GM23338 (cell line): ENCODE measurements at regions not wholly inside any gene's neighbourhood (a gene's known extent, or its start where the extent isn't known, plus 50 kb on each side); places are given as distances from the start of the nearest gene placed in this dataset.

ENCODE experiments used
- CREB1 ChIP-seq: fragments of 250-450 bp; sonication (Bioruptor Pico); IDR thresholded peaks from 2 replicates; pipeline ENCODE4 v1.5.0; 2020; ENCODE audit warnings: low read depth, mild to moderate bottlenecking, moderate library complexity
- CTCF ChIP-seq, 2 experiments: fragments of 200-600 bp in 1 of 2; sonication (generic) in 1 of 2; conservative IDR thresholded peaks; 2 replicates each; pipeline versions ENCODE4 v1.5.1 to v1.6.1; 2016 to 2017; ENCODE audit warnings: antibody characterized with exemption in 2 of 2, low read depth in 2 of 2, mild to moderate bottlenecking in 2 of 2, moderate library complexity in 1 of 2
- ETS1 ChIP-seq: IDR thresholded peaks from 2 replicates; pipeline ENCODE4 v1.6.1; 2016; ENCODE audit warnings: antibody characterized with exemption
- EZH2 ChIP-seq: fragments of 200-600 bp; sonication (generic); IDR thresholded peaks from one replicate; pipeline ENCODE4 v1.8.0; 2017; ENCODE audit warnings: antibody characterized with exemption, mild to moderate bottlenecking, low read depth; ENCODE audit not compliant: unreplicated experiment
- EZH2phosphoT487 ChIP-seq: fragments of 200-600 bp; sonication (generic); IDR thresholded peaks from one replicate; pipeline ENCODE4 v1.8.1; 2018; ENCODE audit warnings: antibody characterized with exemption; ENCODE audit not compliant: unreplicated experiment
- JUNB ChIP-seq: IDR thresholded peaks from one replicate; pipeline ENCODE4 v1.6.1; 2016; ENCODE audit warnings: antibody characterized with exemption; ENCODE audit not compliant: unreplicated experiment
- NANOG ChIP-seq: IDR thresholded peaks from 2 replicates; pipeline ENCODE4 v1.6.1; 2016; ENCODE audit warnings: antibody characterized with exemption, borderline replicate concordance
- POLR2AphosphoS5 ChIP-seq: IDR thresholded peaks from 2 replicates; pipeline ENCODE4 v1.6.1; 2016; ENCODE audit warnings: antibody characterized with exemption, low read depth
- REST ChIP-seq: IDR thresholded peaks from one replicate; pipeline ENCODE4 v1.6.1; 2018; ENCODE audit warnings: antibody characterized with exemption; ENCODE audit not compliant: unreplicated experiment
- ZNF114 ChIP-seq: fragments of 250-450 bp; sonication (Bioruptor Pico); IDR thresholded peaks from 2 replicates; pipeline ENCODE4 v1.5.0; 2020; ENCODE audit warnings: mild to moderate bottlenecking, moderate library complexity
- ZNF331 ChIP-seq: fragments of 250-450 bp; sonication (Bioruptor Pico); IDR thresholded peaks from 2 replicates; pipeline ENCODE4 v1.5.0; 2020; ENCODE audit warnings: low read depth, mild to moderate bottlenecking, moderate library complexity
- ZNF462 ChIP-seq: fragments of 250-450 bp; sonication (Bioruptor Pico); IDR thresholded peaks from 2 replicates; pipeline ENCODE4 v1.5.0; 2020; ENCODE audit warnings: mild to moderate bottlenecking, moderate library complexity

GRCh38 chr5:167778228-167778627, 513.2 kb upstream of the WWC1 start:
- TF ChIP-seq CTCF (conservative IDR thresholded peaks at IDR 0.05; ENCODE audit: low read depth in 2 of 2), result no peak
- TF ChIP-seq EZH2phosphoT487, result no peak
- TF ChIP-seq POLR2AphosphoS5, result no peak
- TF ChIP-seq NANOG, result no peak
- TF ChIP-seq EZH2, result no peak
- no peak for TF ChIP-seq REST
- TF ChIP-seq ETS1, result no peak
- no peak for TF ChIP-seq CREB1 (CRISPR knock-in tag)
- no peak for TF ChIP-seq ZNF331
- TF ChIP-seq ZNF114 (CRISPR knock-in tag), result no peak
- no peak for TF ChIP-seq ZNF462
- no peak for TF ChIP-seq JUNB
